Lung (tissue), 11 donors: ENCODE measurements at regions not wholly inside any gene's neighbourhood (a gene's known extent, or its start where the extent isn't known, plus 50 kb on each side); places are given as distances from the start of the nearest gene placed in this dataset.

Experiments used
- ATAC-seq: fragments of 200-7000 bp; cut with Tn5 transposase; one replicate; pipeline ENCODE4 v1.9.1; 2020; ENCODE audit warnings: moderate number of reproducible peaks; ENCODE audit not compliant: insufficient read depth, low FRiP score
- DNase-seq, 3 donors: peaks; one replicate each; pipeline ENCODE4 v3.0.0-alpha.2; 2013 to 2017
- H3K27ac ChIP-seq, 2 donors: one replicate each; pipeline ENCODE4 v1.5.1; 2013; ENCODE audit warnings: mild to moderate bottlenecking in 2 of 2, moderate library complexity in 2 of 2, control low read depth in 1 of 2, inconsistent platforms in 1 of 2, low read depth in 1 of 2, low read length in 1 of 2
- H3K27me3 ChIP-seq, 3 donors: one replicate each; pipeline ENCODE4 v1.5.1; 2013; ENCODE audit warnings: low read length in 2 of 3; ENCODE audit not compliant: control insufficient read depth in 3 of 3, insufficient read depth in 3 of 3
- H3K36me3 ChIP-seq, 4 donors: one replicate each; pipeline ENCODE4 v1.5.1; 2013; ENCODE audit warnings: low read length in 4 of 4, mild to moderate bottlenecking in 1 of 4, moderate library complexity in 1 of 4; ENCODE audit not compliant: control insufficient read depth in 4 of 4, insufficient read depth in 4 of 4
- H3K4me1 ChIP-seq, 5 donors: one replicate each; pipeline ENCODE4 v1.5.1; 2013; ENCODE audit warnings: low read length in 5 of 5, mild to moderate bottlenecking in 2 of 5, moderate library complexity in 1 of 5; ENCODE audit not compliant: control insufficient read depth in 5 of 5, insufficient read depth in 5 of 5
- H3K4me3 ChIP-seq: one replicate; pipeline ENCODE4 v1.5.1; 2013; ENCODE audit warnings: mild to moderate bottlenecking, control low read depth, moderate library complexity
- H3K9ac ChIP-seq, 2 donors: one replicate each; pipeline ENCODE4 v1.5.1; 2013; ENCODE audit warnings: low read length in 2 of 2, control low read depth in 1 of 2; ENCODE audit not compliant: insufficient read depth in 1 of 2
- H3K9me3 ChIP-seq, 4 donors: one replicate each; pipeline ENCODE4 v1.5.1; 2013; ENCODE audit warnings: low read length in 3 of 4, mild to moderate bottlenecking in 1 of 4, moderate library complexity in 1 of 4; ENCODE audit not compliant: control insufficient read depth in 4 of 4, insufficient read depth in 3 of 4
- CTCF ChIP-seq: IDR thresholded peaks from 2 replicates; pipeline ENCODE4 v1.5.1; 2012; ENCODE audit warnings: mild to moderate bottlenecking; ENCODE audit errors: control extremely low read depth, extremely low read depth
- WGBS, 2 donors: extraction: QIAGEN DNeasy Blood & Tissue Kit; methylation state at CpG; one replicate each; pipeline ENCODE4 v1.1.7; 2013; 5-methylcytosine and 5-hydroxymethylcytosine counted together
- donor health status: control.
- donor health status: control.
- donor health status: Bipolar disorder and iron deficiency.
- donor health status: healthy.
- donor health status: DM: yes; HTN: yes; CAD: no.

- ATAC-seq (no peak), DNase-seq (no peak)
- Histone ChIP-seq H3K9me3 (peaks cover 0 to 5% (median 1%) of the 10 kb centered on the region in 4 donors), H3K27ac (no peak overlapping the region), H3K9ac (no peak overlapping the region), H3K27me3 (peaks cover 0 to 34% (median 10%) of the 10 kb centered on the region in 3 donors), H3K36me3 (no peaks in the 10 kb centered on the region), H3K4me3 (no peak overlapping the region), H3K4me1 (peaks cover 0 to 6% (median 0%) of the 10 kb centered on the region in 5 donors)
- TF ChIP-seq CTCF = no peak
- 75 to 90% methylated on average over 1 of the region's 1 CpG for WGBS, 2 donors
These were observed 526.4 kb downstream of the MID1IP1 start for GRCh38 chrX:39327705-39328104.

- 79 to 96% methylated on average over 4 of the region's 4 CpGs for WGBS, 2 donors
- no peak overlapping the region for H3K27ac ChIP-seq
These were observed 527.4 kb downstream of the MID1IP1 start for GRCh38 chrX:39328661-39329060.

GRCh38 chrX:39331082-39331704 is 529.9 kb downstream of the MID1IP1 start:
- H3K27me3 ChIP-seq = peaks cover 0 to 36% (median 10%) of the 10 kb centered on the region in 3 donors
- no peak overlapping the region for H3K9ac ChIP-seq
- H3K27ac ChIP-seq = no peak overlapping the region
- no peak for DNase-seq
- peaks cover 0 to 9% (median 3%) of the 10 kb centered on the region in 5 donors for H3K4me1 ChIP-seq
- no peak overlapping the region for H3K4me3 ChIP-seq
- H3K9me3 ChIP-seq = peaks cover 0 to 3% (median 0%) of the 10 kb centered on the region in 4 donors
- TF ChIP-seq CTCF = no peak
- ATAC-seq = no peak
- WGBS, 2 donors = 29 to 54% methylated on average over 4 of the region's 4 CpGs
- no peaks in the 10 kb centered on the region for H3K36me3 ChIP-seq

More at GRCh38 chrX:39328661-39329060, 527.4 kb downstream of the MID1IP1 start:
- no peak for DNase-seq
- Histone ChIP-seq H3K36me3 (no peaks in the 10 kb centered on the region), H3K9me3 (peaks cover 0 to 5% (median 0%) of the 10 kb centered on the region in 4 donors), H3K27me3 (peaks cover 0 to 37% (median 10%) of the 10 kb centered on the region in 3 donors), H3K4me3 (no peak overlapping the region), H3K4me1 (peaks cover 0 to 6% (median 0%) of the 10 kb centered on the region in 5 donors), H3K9ac (no peak overlapping the region)
- ATAC-seq = no peak
- TF ChIP-seq CTCF = no peak

DNA sequence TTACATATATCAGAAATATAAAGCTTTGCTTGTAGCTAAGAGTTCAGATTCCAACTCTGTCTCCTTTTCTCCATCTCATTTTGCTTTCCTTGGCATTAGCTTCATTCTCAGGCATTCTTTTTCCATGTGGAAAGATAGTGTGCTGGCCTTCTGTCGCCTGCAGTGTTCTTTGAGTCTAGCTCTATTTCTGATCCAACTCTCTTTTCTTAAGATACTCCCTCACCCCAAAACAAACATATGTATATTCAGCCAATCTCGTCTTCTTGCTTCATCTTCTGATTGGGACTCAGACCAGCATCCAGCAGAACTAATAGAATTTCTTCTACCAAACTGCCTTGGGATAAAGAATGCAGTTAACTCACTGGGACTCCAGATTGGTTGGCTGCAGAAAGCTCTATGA is 532.2 kb downstream of the MID1IP1 start:
- Histone ChIP-seq H3K9ac (no peak overlapping the region), H3K27me3 (peaks cover 0 to 26% (median 6%) of the 10 kb centered on the region in 3 donors), H3K36me3 (no peaks in the 10 kb centered on the region), H3K4me3 (no peak overlapping the region), H3K4me1 (peaks cover 0 to 28% (median 3%) of the 10 kb centered on the region in 5 donors), H3K27ac (no peak overlapping the region), H3K9me3 (peaks cover 0 to 3% (median 0%) of the 10 kb centered on the region in 4 donors)
- no peak for TF ChIP-seq CTCF
- ATAC-seq (no peak), DNase-seq (no peak)
- WGBS, 2 donors = 63 to 86% methylated on average over 2 of the region's 2 CpGs
